ENCODE measurements at regions not wholly inside any gene's neighbourhood (a gene's known extent, or its start where the extent isn't known, plus 50 kb on each side); places are given as distances from the start of the nearest gene placed in this dataset.

GRCh38 chr5:167763772-167764171 is 527.7 kb upstream of the WWC1 start:
- in situ Hi-C loops (cut with MboI; ENCODE audit: low sequenced_read_pairs in 4 of 4) (no loop called here), intact Hi-C loops (cut with DNase I; ENCODE audit: low total_unique reads) (no loop called here)
- no peak overlapping the region for H3K27ac ChIP-seq
- no peaks in the 10 kb centered on the region for H3K9me3 ChIP-seq
- TF ChIP-seq, protein P1, sequence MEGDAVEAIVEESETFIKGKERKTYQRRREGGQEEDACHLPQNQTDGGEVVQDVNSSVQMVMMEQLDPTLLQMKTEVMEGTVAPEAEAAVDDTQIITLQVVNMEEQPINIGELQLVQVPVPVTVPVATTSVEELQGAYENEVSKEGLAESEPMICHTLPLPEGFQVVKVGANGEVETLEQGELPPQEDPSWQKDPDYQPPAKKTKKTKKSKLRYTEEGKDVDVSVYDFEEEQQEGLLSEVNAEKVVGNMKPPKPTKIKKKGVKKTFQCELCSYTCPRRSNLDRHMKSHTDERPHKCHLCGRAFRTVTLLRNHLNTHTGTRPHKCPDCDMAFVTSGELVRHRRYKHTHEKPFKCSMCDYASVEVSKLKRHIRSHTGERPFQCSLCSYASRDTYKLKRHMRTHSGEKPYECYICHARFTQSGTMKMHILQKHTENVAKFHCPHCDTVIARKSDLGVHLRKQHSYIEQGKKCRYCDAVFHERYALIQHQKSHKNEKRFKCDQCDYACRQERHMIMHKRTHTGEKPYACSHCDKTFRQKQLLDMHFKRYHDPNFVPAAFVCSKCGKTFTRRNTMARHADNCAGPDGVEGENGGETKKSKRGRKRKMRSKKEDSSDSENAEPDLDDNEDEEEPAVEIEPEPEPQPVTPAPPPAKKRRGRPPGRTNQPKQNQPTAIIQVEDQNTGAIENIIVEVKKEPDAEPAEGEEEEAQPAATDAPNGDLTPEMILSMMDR (IDR thresholded peaks at IDR 0.05 in 4 of 5, conservative IDR thresholded peaks at IDR 0.05 in 1 of 5) = no peak
- TF ChIP-seq POLR2A (IDR thresholded peaks at IDR 0.05) = no peak
- H3K4me3 ChIP-seq = no peak overlapping the region
- no peaks in the 10 kb centered on the region for H3K36me3 ChIP-seq
- DNase-seq = no peak
- H3K4me1 ChIP-seq = no peaks in the 10 kb centered on the region
- peaks cover 0 to 2% (median 0%) of the 10 kb centered on the region in 3 donors for H3K27me3 ChIP-seq
- no peak for ATAC-seq

- Histone ChIP-seq H3K36me3 (no peaks in the 10 kb centered on the region), H3K4me1 (no peaks in the 10 kb centered on the region), H3K27ac (no peak overlapping the region), H3K27me3 (peaks cover 0 to 2% (median 0%) of the 10 kb centered on the region in 3 donors), H3K9me3 (no peaks in the 10 kb centered on the region), H3K4me3 (no peak overlapping the region)
- TF ChIP-seq POLR2A (IDR thresholded peaks at IDR 0.05) = no peak
- TF ChIP-seq, protein P1 (IDR thresholded peaks at IDR 0.05 in 4 of 5, conservative IDR thresholded peaks at IDR 0.05 in 1 of 5) = no peak
- DNase-seq = no peak
- no peak for ATAC-seq
- intact Hi-C loops (cut with DNase I; ENCODE audit: low total_unique reads) (no loop called here), in situ Hi-C loops (cut with MboI; ENCODE audit: low sequenced_read_pairs in 4 of 4) (no loop called here)
Measured at GRCh38 chr5:167764641-167765289, 526.7 kb upstream of the WWC1 start.

DNA sequence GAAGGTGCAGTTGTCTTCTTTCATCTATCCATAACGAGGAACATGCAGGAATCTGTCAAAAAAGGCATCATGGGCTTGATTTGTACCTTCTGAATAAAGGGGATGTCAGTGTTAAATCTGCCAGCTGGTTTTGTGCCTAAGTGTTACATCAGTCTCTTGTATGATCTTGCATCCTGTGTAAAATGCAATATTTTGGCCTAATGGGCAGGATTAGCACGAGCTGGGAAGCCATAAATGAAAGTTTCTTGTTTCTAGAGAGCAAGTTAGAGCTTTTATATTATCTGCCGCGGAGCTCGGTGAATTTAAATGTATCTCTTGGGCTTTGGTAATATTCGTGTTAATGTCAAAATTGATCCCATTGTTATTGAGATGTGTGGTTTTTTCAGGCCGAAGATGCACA is 526.1 kb upstream of the WWC1 start:
- intact Hi-C loops (cut with DNase I; ENCODE audit: low total_unique reads) (no loop called here), in situ Hi-C loops (cut with MboI; ENCODE audit: low sequenced_read_pairs in 4 of 4) (no loop called here)
- no peak overlapping the region for H3K4me3 ChIP-seq
- DNase-seq (no peak), ATAC-seq (no peak)
- H3K36me3 ChIP-seq = no peaks in the 10 kb centered on the region
- H3K4me1 ChIP-seq = no peaks in the 10 kb centered on the region
- peaks cover 0 to 2% (median 0%) of the 10 kb centered on the region in 3 donors for H3K27me3 ChIP-seq
- H3K27ac ChIP-seq = no peak overlapping the region
- no peaks in the 10 kb centered on the region for H3K9me3 ChIP-seq
- TF ChIP-seq, protein P1 (IDR thresholded peaks at IDR 0.05 in 4 of 5, conservative IDR thresholded peaks at IDR 0.05 in 1 of 5) = no peak
- TF ChIP-seq POLR2A (IDR thresholded peaks at IDR 0.05) = no peak

- intact Hi-C loops (cut with DNase I; ENCODE audit: low total_unique reads) (no loop called here), in situ Hi-C loops (cut with MboI; ENCODE audit: low sequenced_read_pairs in 4 of 4) (no loop called here)
- ATAC-seq (no peak), DNase-seq (no peak)
- no peaks in the 10 kb centered on the region for H3K4me1 ChIP-seq
- H3K9me3 ChIP-seq = no peaks in the 10 kb centered on the region
- H3K36me3 ChIP-seq = no peaks in the 10 kb centered on the region
- H3K27me3 ChIP-seq = peaks cover 0 to 2% (median 0%) of the 10 kb centered on the region in 3 donors
- TF ChIP-seq POLR2A (IDR thresholded peaks at IDR 0.05) = no peak
- TF ChIP-seq, protein P1 (IDR thresholded peaks at IDR 0.05 in 4 of 5, conservative IDR thresholded peaks at IDR 0.05 in 1 of 5) = no peak
- no peak overlapping the region for H3K4me3 ChIP-seq
- H3K27ac ChIP-seq = no peak overlapping the region
Measured at GRCh38 chr5:167766957-167767356, 524.5 kb upstream of the WWC1 start.

GRCh38 chr5:167767795-167768194 is 523.6 kb upstream of the WWC1 start:
- Histone ChIP-seq H3K27me3 (peaks cover 0 to 2% (median 0%) of the 10 kb centered on the region in 3 donors), H3K4me3 (no peak overlapping the region), H3K27ac (no peak overlapping the region), H3K4me1 (no peaks in the 10 kb centered on the region), H3K36me3 (no peaks in the 10 kb centered on the region), H3K9me3 (no peaks in the 10 kb centered on the region)
- in situ Hi-C loops (cut with MboI; ENCODE audit: low sequenced_read_pairs in 4 of 4) (no loop called here), intact Hi-C loops (cut with DNase I; ENCODE audit: low total_unique reads) (no loop called here)
- DNase-seq = no peak
- TF ChIP-seq, protein P1 (IDR thresholded peaks at IDR 0.05 in 4 of 5, conservative IDR thresholded peaks at IDR 0.05 in 1 of 5) = no peak
- no peak for TF ChIP-seq POLR2A (IDR thresholded peaks at IDR 0.05)
- ATAC-seq = no peak

Measured in gastrocnemius medialis (tissue), 4 donors.